ENCODE measurements at regions not wholly inside any gene's neighbourhood (a gene's known extent, or its start where the extent isn't known, plus 50 kb on each side); places are given as distances from the start of the nearest gene placed in this dataset.
A peak's percentile ranks its signal among the peaks of the same experiment; 100 is the strongest.
"Not testable (repeated sequence)": the region's sequence is repeated elsewhere in the genome, so short reads cannot be mapped to it uniquely, and the experiment has no call there.

GRCh38 chrX:150052226-150052625, 113.9 kb upstream of the EOLA2 start:
- DNase-seq (ENCODE audit: low read depth) = no peak

- DNase-seq (ENCODE audit: low read depth) = no peak
Observed at GRCh38 chrX:150058728-150059127, 120.4 kb upstream of the EOLA2 start.

- no peak for DNase-seq (ENCODE audit: low read depth)
Observed at GRCh38 chrX:150060406-150060805, 122.1 kb upstream of the EOLA2 start.

GRCh38 chrX:150062292-150063137, 124.2 kb upstream of the EOLA2 start:
- DNase-seq (ENCODE audit: low read depth) = no peak

- DNase-seq (ENCODE audit: low read depth) = no peak
Observed at GRCh38 chrX:150063138-150063518, 124.8 kb upstream of the EOLA2 start.

GRCh38 chrX:150063674-150064073, 125.4 kb upstream of the EOLA2 start:
- no peak for DNase-seq (ENCODE audit: low read depth)

- DNase-seq (ENCODE audit: low read depth) = no peak
Observed at GRCh38 chrX:150074175-150074574, 135.9 kb upstream of the EOLA2 start.

GRCh38 chrX:150080497-150080896, 142.2 kb upstream of the EOLA2 start:
- no peak for DNase-seq (ENCODE audit: low read depth)

GRCh38 chrX:150081076-150081475, 142.8 kb upstream of the EOLA2 start:
- DNase-seq (ENCODE audit: low read depth) = no peak

GRCh38 chrX:150084496-150085229, 146.4 kb upstream of the EOLA2 start:
- DNase-seq (ENCODE audit: low read depth) = peak; percentile 17

- no peak for DNase-seq (ENCODE audit: low read depth)
Observed at GRCh38 chrX:150085881-150086280, 147.6 kb upstream of the EOLA2 start.

- no peak for DNase-seq (ENCODE audit: low read depth)
Observed at GRCh38 chrX:150086371-150086770, 148.1 kb upstream of the EOLA2 start.

GRCh38 chrX:150087612-150088011, 149.3 kb upstream of the EOLA2 start:
- no peak for DNase-seq (ENCODE audit: low read depth)

GRCh38 chrX:150088042-150088441, 149.8 kb upstream of the EOLA2 start:
- no peak for DNase-seq (ENCODE audit: low read depth)

GRCh38 chrX:150088766-150089518, 150.7 kb upstream of the EOLA2 start:
- DNase-seq (ENCODE audit: low read depth) = no peak

GRCh38 chrX:150091300-150091699, 153.0 kb upstream of the EOLA2 start:
- DNase-seq (ENCODE audit: low read depth) = not testable (repeated sequence)

GRCh38 chrX:150092549-150092948, 154.3 kb upstream of the EOLA2 start:
- DNase-seq (ENCODE audit: low read depth) = no peak

- no peak for DNase-seq (ENCODE audit: low read depth)
Observed at GRCh38 chrX:150094375-150094774, 156.1 kb upstream of the EOLA2 start.

GRCh38 chrX:150094996-150095395, 156.7 kb upstream of the EOLA2 start:
- DNase-seq (ENCODE audit: low read depth) = no peak

- no peak for DNase-seq (ENCODE audit: low read depth)
Observed at GRCh38 chrX:150099316-150099715, 161.0 kb upstream of the EOLA2 start.

- DNase-seq (ENCODE audit: low read depth) = no peak
Observed at GRCh38 chrX:150100261-150100660, 162.0 kb upstream of the EOLA2 start.

GRCh38 chrX:150118476-150118875, 180.2 kb upstream of the EOLA2 start:
- DNase-seq (ENCODE audit: low read depth) = no peak
